ENCODE measurements at regions not wholly inside any gene's neighbourhood (a gene's known extent, or its start where the extent isn't known, plus 50 kb on each side); places are given as distances from the start of the nearest gene placed in this dataset.

GRCh38 chr4:148563684-148564083 is 121.5 kb upstream of the NR3C2 start:
- H3K9ac ChIP-seq (ENCODE audit: low read length), result no peak overlapping the region
- H3K4me3 ChIP-seq (ENCODE audit: low read length), result no peak overlapping the region
- no peak overlapping the region for H3K4me2 ChIP-seq (ENCODE audit: low read length)
- no peaks in the 10 kb centered on the region for H4K20me1 ChIP-seq (ENCODE audit: insufficient read depth, low read length)
- no peak overlapping the region for H3K27ac ChIP-seq (ENCODE audit: low read length)
- no peak overlapping the region for H2AFZ ChIP-seq (ENCODE audit: low read depth, low read length)
- no peaks in the 10 kb centered on the region for H3K79me2 ChIP-seq (ENCODE audit: low read length)
- H3K4me1 ChIP-seq (ENCODE audit: low read length), result no peaks in the 10 kb centered on the region
- no peaks in the 10 kb centered on the region for H3K27me3 ChIP-seq (ENCODE audit: low read depth, low read length)
- no peak for TF ChIP-seq CTCF (IDR thresholded peaks at IDR 0.05; ENCODE audit: low read depth, low read length)
- TF ChIP-seq EZH2phosphoT487 (IDR thresholded peaks at IDR 0.05; ENCODE audit: low read depth), result no peak
- no peaks in the 10 kb centered on the region for H3K9me3 ChIP-seq (ENCODE audit: insufficient read depth, low read length)
- H3K36me3 ChIP-seq (replicated peaks; ENCODE audit: low read depth, low read length), result no peaks in the 10 kb centered on the region

GRCh38 chr4:148561467-148561866 is 119.3 kb upstream of the NR3C2 start:
- no peaks in the 10 kb centered on the region for H3K27me3 ChIP-seq (ENCODE audit: low read depth, low read length)
- no peak overlapping the region for H3K4me2 ChIP-seq (ENCODE audit: low read length)
- H3K9me3 ChIP-seq (ENCODE audit: insufficient read depth, low read length), result no peaks in the 10 kb centered on the region
- TF ChIP-seq CTCF (IDR thresholded peaks at IDR 0.05; ENCODE audit: low read depth, low read length) (no peak), EZH2phosphoT487 (IDR thresholded peaks at IDR 0.05; ENCODE audit: low read depth) (no peak)
- H4K20me1 ChIP-seq (ENCODE audit: insufficient read depth, low read length), result no peaks in the 10 kb centered on the region
- H3K36me3 ChIP-seq (replicated peaks; ENCODE audit: low read depth, low read length), result no peaks in the 10 kb centered on the region
- H3K27ac ChIP-seq (ENCODE audit: low read length), result no peak overlapping the region
- no peak overlapping the region for H3K9ac ChIP-seq (ENCODE audit: low read length)
- H3K79me2 ChIP-seq (ENCODE audit: low read length), result no peaks in the 10 kb centered on the region
- H3K4me1 ChIP-seq (ENCODE audit: low read length), result no peaks in the 10 kb centered on the region
- H2AFZ ChIP-seq (ENCODE audit: low read depth, low read length), result no peak overlapping the region
- H3K4me3 ChIP-seq (ENCODE audit: low read length), result no peak overlapping the region

GRCh38 chr4:148557793-148558192 is 115.6 kb upstream of the NR3C2 start:
- Histone ChIP-seq H3K4me1 (ENCODE audit: low read length) (no peaks in the 10 kb centered on the region), H3K79me2 (ENCODE audit: low read length) (no peaks in the 10 kb centered on the region), H3K36me3 (replicated peaks; ENCODE audit: low read depth, low read length) (no peaks in the 10 kb centered on the region), H4K20me1 (ENCODE audit: insufficient read depth, low read length) (no peaks in the 10 kb centered on the region), H3K4me2 (ENCODE audit: low read length) (no peak overlapping the region), H3K27me3 (ENCODE audit: low read depth, low read length) (no peaks in the 10 kb centered on the region), H3K9me3 (ENCODE audit: insufficient read depth, low read length) (no peaks in the 10 kb centered on the region), H2AFZ (ENCODE audit: low read depth, low read length) (no peak overlapping the region), H3K4me3 (ENCODE audit: low read length) (no peak overlapping the region), H3K27ac (ENCODE audit: low read length) (no peak overlapping the region), H3K9ac (ENCODE audit: low read length) (no peak overlapping the region)
- TF ChIP-seq CTCF (IDR thresholded peaks at IDR 0.05; ENCODE audit: low read depth, low read length) (no peak), EZH2phosphoT487 (IDR thresholded peaks at IDR 0.05; ENCODE audit: low read depth) (no peak)

- no peaks in the 10 kb centered on the region for H3K36me3 ChIP-seq (replicated peaks; ENCODE audit: low read depth, low read length)
- no peak overlapping the region for H3K9ac ChIP-seq (ENCODE audit: low read length)
- H3K27ac ChIP-seq (ENCODE audit: low read length), result no peak overlapping the region
- no peaks in the 10 kb centered on the region for H3K27me3 ChIP-seq (ENCODE audit: low read depth, low read length)
- no peak overlapping the region for H3K4me2 ChIP-seq (ENCODE audit: low read length)
- no peak for TF ChIP-seq CTCF (IDR thresholded peaks at IDR 0.05; ENCODE audit: low read depth, low read length)
- no peak for TF ChIP-seq EZH2phosphoT487 (IDR thresholded peaks at IDR 0.05; ENCODE audit: low read depth)
- H3K79me2 ChIP-seq (ENCODE audit: low read length), result no peaks in the 10 kb centered on the region
- H4K20me1 ChIP-seq (ENCODE audit: insufficient read depth, low read length), result no peaks in the 10 kb centered on the region
- no peak overlapping the region for H2AFZ ChIP-seq (ENCODE audit: low read depth, low read length)
- H3K4me1 ChIP-seq (ENCODE audit: low read length), result no peaks in the 10 kb centered on the region
- no peaks in the 10 kb centered on the region for H3K9me3 ChIP-seq (ENCODE audit: insufficient read depth, low read length)
- no peak overlapping the region for H3K4me3 ChIP-seq (ENCODE audit: low read length)
Observed at GRCh38 chr4:148550788-148551187, 108.6 kb upstream of the NR3C2 start.

Measured in OCI-LY3 (cell line).